ENCODE measurements at regions not wholly inside any gene's neighbourhood (a gene's known extent, or its start where the extent isn't known, plus 50 kb on each side); places are given as distances from the start of the nearest gene placed in this dataset.
"Not testable (repeated sequence)": the region's sequence is repeated elsewhere in the genome, so short reads cannot be mapped to it uniquely, and the experiment has no call there.

GRCh38 chr17:77528516-77529327, 388.0 kb downstream of the SEC14L1 start:
- Mint-ChIP-seq H3K9me3 (ENCODE audit: unreplicated experiment) (no peaks in the 10 kb centered on the region), H3K4me1 (ENCODE audit: unreplicated experiment) (no peaks in the 10 kb centered on the region), H3K36me3 (ENCODE audit: low read depth, unreplicated experiment) (peaks cover 13% of the 10 kb centered on the region), H3K27ac (ENCODE audit: unreplicated experiment) (no peak overlapping the region), H3K27me3 (ENCODE audit: unreplicated experiment) (peaks cover 14% of the 10 kb centered on the region), H3K4me3 (ENCODE audit: unreplicated experiment) (no peak overlapping the region)
- TF ChIP-seq, protein P1, sequence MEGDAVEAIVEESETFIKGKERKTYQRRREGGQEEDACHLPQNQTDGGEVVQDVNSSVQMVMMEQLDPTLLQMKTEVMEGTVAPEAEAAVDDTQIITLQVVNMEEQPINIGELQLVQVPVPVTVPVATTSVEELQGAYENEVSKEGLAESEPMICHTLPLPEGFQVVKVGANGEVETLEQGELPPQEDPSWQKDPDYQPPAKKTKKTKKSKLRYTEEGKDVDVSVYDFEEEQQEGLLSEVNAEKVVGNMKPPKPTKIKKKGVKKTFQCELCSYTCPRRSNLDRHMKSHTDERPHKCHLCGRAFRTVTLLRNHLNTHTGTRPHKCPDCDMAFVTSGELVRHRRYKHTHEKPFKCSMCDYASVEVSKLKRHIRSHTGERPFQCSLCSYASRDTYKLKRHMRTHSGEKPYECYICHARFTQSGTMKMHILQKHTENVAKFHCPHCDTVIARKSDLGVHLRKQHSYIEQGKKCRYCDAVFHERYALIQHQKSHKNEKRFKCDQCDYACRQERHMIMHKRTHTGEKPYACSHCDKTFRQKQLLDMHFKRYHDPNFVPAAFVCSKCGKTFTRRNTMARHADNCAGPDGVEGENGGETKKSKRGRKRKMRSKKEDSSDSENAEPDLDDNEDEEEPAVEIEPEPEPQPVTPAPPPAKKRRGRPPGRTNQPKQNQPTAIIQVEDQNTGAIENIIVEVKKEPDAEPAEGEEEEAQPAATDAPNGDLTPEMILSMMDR (IDR thresholded peaks at IDR 0.05; ENCODE audit: unreplicated experiment) = no peak
- DNase-seq (ENCODE audit: low spot score) = peak; percentile 45

DNA sequence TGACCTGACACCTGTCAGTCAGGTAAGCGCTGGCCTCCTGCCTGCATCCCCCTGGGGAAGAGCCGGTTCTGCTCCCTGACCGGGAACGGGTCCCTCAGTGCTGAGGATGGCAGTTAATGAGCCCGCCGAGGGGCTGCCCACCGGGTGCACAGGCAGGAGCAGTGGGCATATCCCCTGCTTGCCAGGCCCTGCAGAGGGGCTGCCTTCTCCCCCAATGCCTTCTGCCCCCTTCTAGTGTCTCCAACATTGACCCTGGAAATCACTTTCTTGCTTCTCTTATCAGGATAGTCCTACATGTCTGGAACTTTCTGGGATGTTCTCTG, 388.5 kb downstream of the SEC14L1 start:
- Mint-ChIP-seq H3K4me1 (ENCODE audit: unreplicated experiment) (no peaks in the 10 kb centered on the region), H3K27me3 (ENCODE audit: unreplicated experiment) (peaks cover 14% of the 10 kb centered on the region), H3K36me3 (ENCODE audit: low read depth, unreplicated experiment) (peaks cover 11% of the 10 kb centered on the region), H3K4me3 (ENCODE audit: unreplicated experiment) (no peak overlapping the region), H3K9me3 (ENCODE audit: unreplicated experiment) (no peaks in the 10 kb centered on the region), H3K27ac (ENCODE audit: unreplicated experiment) (no peak overlapping the region)
- TF ChIP-seq, protein P1 (IDR thresholded peaks at IDR 0.05; ENCODE audit: unreplicated experiment) = no peak
- no peak for DNase-seq (ENCODE audit: low spot score)

DNA sequence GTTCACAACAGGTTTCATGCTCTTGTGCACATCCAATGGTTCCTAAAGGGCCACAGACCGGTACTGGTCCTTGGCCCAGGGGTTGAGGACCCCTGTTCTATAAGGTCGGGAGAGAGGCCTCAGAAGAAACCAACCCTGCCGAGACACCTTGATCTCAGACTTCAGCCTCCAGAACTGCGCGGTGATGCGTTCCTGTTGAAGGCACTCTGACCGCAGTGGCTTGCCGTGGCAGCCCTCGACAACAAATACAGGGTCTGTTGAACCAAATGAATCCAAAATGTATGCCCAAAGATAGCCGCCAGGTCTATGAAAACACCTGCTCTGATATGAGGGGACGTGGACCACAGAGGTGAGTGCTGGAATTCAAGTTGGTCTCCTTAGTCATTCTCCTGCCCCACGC, 389.8 kb downstream of the SEC14L1 start:
- Mint-ChIP-seq H3K36me3 (ENCODE audit: low read depth, unreplicated experiment) (peaks cover 8% of the 10 kb centered on the region), H3K4me1 (ENCODE audit: unreplicated experiment) (no peaks in the 10 kb centered on the region), H3K9me3 (ENCODE audit: unreplicated experiment) (no peaks in the 10 kb centered on the region), H3K4me3 (ENCODE audit: unreplicated experiment) (no peak overlapping the region), H3K27me3 (ENCODE audit: unreplicated experiment) (peaks cover 14% of the 10 kb centered on the region), H3K27ac (ENCODE audit: unreplicated experiment) (no peak overlapping the region)
- no peak for DNase-seq (ENCODE audit: low spot score)
- TF ChIP-seq, protein P1 (IDR thresholded peaks at IDR 0.05; ENCODE audit: unreplicated experiment) = no peak

- no peak overlapping the region for H3K4me3 Mint-ChIP-seq (ENCODE audit: unreplicated experiment)
- H3K27ac Mint-ChIP-seq (ENCODE audit: unreplicated experiment) = no peak overlapping the region
- peaks cover 7% of the 10 kb centered on the region for H3K36me3 Mint-ChIP-seq (ENCODE audit: low read depth, unreplicated experiment)
- TF ChIP-seq, protein P1 (IDR thresholded peaks at IDR 0.05; ENCODE audit: unreplicated experiment) = no peak
- H3K27me3 Mint-ChIP-seq (ENCODE audit: unreplicated experiment) = peaks cover 14% of the 10 kb centered on the region
- H3K9me3 Mint-ChIP-seq (ENCODE audit: unreplicated experiment) = no peaks in the 10 kb centered on the region
- H3K4me1 Mint-ChIP-seq (ENCODE audit: unreplicated experiment) = no peaks in the 10 kb centered on the region
- no peak for DNase-seq (ENCODE audit: low spot score)
Measured at GRCh38 chr17:77531002-77531401, 390.2 kb downstream of the SEC14L1 start.

GRCh38 chr17:77531641-77532040, 390.9 kb downstream of the SEC14L1 start:
- no peak for DNase-seq (ENCODE audit: low spot score)
- Mint-ChIP-seq H3K9me3 (ENCODE audit: unreplicated experiment) (no peaks in the 10 kb centered on the region), H3K27me3 (ENCODE audit: unreplicated experiment) (peaks cover 14% of the 10 kb centered on the region), H3K36me3 (ENCODE audit: low read depth, unreplicated experiment) (peaks cover 7% of the 10 kb centered on the region), H3K4me3 (ENCODE audit: unreplicated experiment) (no peak overlapping the region), H3K27ac (ENCODE audit: unreplicated experiment) (no peak overlapping the region), H3K4me1 (ENCODE audit: unreplicated experiment) (no peaks in the 10 kb centered on the region)
- TF ChIP-seq, protein P1 (IDR thresholded peaks at IDR 0.05; ENCODE audit: unreplicated experiment) = no peak

- not testable (repeated sequence) for H3K4me3 Mint-ChIP-seq (ENCODE audit: unreplicated experiment); H3K36me3 Mint-ChIP-seq (ENCODE audit: low read depth, unreplicated experiment); H3K27ac Mint-ChIP-seq (ENCODE audit: unreplicated experiment); H3K9me3 Mint-ChIP-seq (ENCODE audit: unreplicated experiment); DNase-seq (ENCODE audit: low spot score); H3K27me3 Mint-ChIP-seq (ENCODE audit: unreplicated experiment); H3K4me1 Mint-ChIP-seq (ENCODE audit: unreplicated experiment)
Measured at GRCh38 chr17:77533697-77534096, 392.9 kb downstream of the SEC14L1 start.
